ENCODE measurements at regions not wholly inside any gene's neighbourhood (a gene's known extent, or its start where the extent isn't known, plus 50 kb on each side); places are given as distances from the start of the nearest gene placed in this dataset.

DNA sequence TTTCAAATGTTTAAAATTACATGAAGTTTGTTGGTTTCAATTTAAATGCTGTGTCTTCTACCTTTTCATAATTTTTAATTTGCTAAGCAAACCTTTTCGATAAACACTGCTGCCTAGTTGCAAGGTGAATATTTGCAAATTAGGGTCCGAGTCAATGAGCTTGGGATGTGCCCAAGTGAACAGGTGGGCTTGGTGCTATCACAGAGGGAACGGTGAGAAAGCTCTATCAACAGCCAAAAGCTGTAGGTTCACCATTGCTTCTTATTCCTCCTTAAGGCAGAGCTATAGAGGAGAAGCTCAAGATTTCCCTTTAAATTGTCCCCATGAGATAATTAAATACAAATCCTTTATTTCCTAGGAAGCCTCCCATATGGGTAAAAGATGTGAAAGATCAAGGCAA is 245.3 kb upstream of the CELF2 start:
- no peak overlapping the region for H3K4me3 ChIP-seq
- DNase-seq (ENCODE audit: low spot score), result no peak
- H3K9me3 Mint-ChIP-seq, result peaks cover 6% of the 10 kb centered on the region
- no peak overlapping the region for H3K27ac Mint-ChIP-seq
- H3K27me3 Mint-ChIP-seq (ENCODE audit: insufficient read depth, low read depth), result peaks cover 12% of the 10 kb centered on the region
- TF ChIP-seq, protein P1, sequence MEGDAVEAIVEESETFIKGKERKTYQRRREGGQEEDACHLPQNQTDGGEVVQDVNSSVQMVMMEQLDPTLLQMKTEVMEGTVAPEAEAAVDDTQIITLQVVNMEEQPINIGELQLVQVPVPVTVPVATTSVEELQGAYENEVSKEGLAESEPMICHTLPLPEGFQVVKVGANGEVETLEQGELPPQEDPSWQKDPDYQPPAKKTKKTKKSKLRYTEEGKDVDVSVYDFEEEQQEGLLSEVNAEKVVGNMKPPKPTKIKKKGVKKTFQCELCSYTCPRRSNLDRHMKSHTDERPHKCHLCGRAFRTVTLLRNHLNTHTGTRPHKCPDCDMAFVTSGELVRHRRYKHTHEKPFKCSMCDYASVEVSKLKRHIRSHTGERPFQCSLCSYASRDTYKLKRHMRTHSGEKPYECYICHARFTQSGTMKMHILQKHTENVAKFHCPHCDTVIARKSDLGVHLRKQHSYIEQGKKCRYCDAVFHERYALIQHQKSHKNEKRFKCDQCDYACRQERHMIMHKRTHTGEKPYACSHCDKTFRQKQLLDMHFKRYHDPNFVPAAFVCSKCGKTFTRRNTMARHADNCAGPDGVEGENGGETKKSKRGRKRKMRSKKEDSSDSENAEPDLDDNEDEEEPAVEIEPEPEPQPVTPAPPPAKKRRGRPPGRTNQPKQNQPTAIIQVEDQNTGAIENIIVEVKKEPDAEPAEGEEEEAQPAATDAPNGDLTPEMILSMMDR (IDR thresholded peaks at IDR 0.05), result no peak
- TF ChIP-seq EZH2phosphoT487 (IDR thresholded peaks at IDR 0.05) (no peak), EZH2 (IDR thresholded peaks at IDR 0.05) (no peak)
- H3K4me1 ChIP-seq, result no peaks in the 10 kb centered on the region
- H4K20me1 ChIP-seq (ENCODE audit: low read depth), result no peaks in the 10 kb centered on the region
- H3K79me2 ChIP-seq (ENCODE audit: low read depth), result no peaks in the 10 kb centered on the region
- no peak overlapping the region for H3K4me2 ChIP-seq
- H3F3A ChIP-seq (ENCODE audit: low read depth), result no peaks in the 10 kb centered on the region
- no peak overlapping the region for H3K27ac ChIP-seq
- H3K4me3 Mint-ChIP-seq, result no peak overlapping the region
- no peaks in the 10 kb centered on the region for H3K27me3 ChIP-seq
- no peaks in the 10 kb centered on the region for H3K9me3 ChIP-seq (ENCODE audit: low read depth)
- peaks cover 24% of the 10 kb centered on the region for H3K4me1 Mint-ChIP-seq
- no peaks in the 10 kb centered on the region for H3K36me3 ChIP-seq
- no peaks in the 10 kb centered on the region for H3K36me3 Mint-ChIP-seq
- H3K9ac ChIP-seq, result no peak overlapping the region
- H2AFZ ChIP-seq (replicated peaks), result no peak overlapping the region

DNA sequence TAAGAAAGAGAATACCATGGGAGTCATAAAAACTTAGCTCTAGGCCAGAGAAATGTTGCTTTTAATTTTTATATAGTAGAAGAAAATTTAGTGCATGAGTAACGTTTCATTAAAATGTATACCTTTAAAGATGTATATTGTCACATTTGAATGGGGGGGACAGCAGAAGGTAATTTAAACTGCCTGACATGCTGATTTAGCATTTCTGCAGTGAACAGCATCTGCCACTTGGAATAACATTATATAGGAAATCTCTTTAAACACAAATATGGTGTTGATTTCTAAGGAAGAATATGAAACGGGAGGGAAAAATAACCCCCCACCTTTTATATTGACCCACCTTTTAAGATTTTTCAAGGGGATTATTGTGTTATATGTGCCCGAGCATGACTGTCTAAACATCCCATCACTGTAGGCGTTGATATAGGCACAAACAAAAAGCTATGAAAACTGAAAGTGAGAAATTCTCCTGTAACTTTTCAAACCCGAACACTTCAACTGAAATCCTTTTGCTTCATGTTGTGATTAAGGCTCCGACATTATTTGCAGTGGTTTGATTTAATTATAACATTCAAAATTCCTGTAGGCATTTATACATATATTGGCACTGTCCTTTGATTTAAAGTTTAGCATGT is 244.7 kb upstream of the CELF2 start:
- no peaks in the 10 kb centered on the region for H3K9me3 ChIP-seq (ENCODE audit: low read depth)
- H3F3A ChIP-seq (ENCODE audit: low read depth), result no peaks in the 10 kb centered on the region
- TF ChIP-seq EZH2phosphoT487 (IDR thresholded peaks at IDR 0.05) (no peak), EZH2 (IDR thresholded peaks at IDR 0.05) (no peak)
- TF ChIP-seq, protein P1 (IDR thresholded peaks at IDR 0.05), result no peak
- Mint-ChIP-seq H3K27me3 (ENCODE audit: insufficient read depth, low read depth) (peaks cover 13% of the 10 kb centered on the region), H3K4me3 (no peak overlapping the region), H3K27ac (no peak overlapping the region), H3K36me3 (no peaks in the 10 kb centered on the region), H3K4me1 (peaks cover 24% of the 10 kb centered on the region), H3K9me3 (peaks cover 6% of the 10 kb centered on the region)
- H3K79me2 ChIP-seq (ENCODE audit: low read depth), result no peaks in the 10 kb centered on the region
- no peaks in the 10 kb centered on the region for H4K20me1 ChIP-seq (ENCODE audit: low read depth)
- no peak overlapping the region for H3K4me2 ChIP-seq
- DNase-seq (ENCODE audit: low spot score), result no peak
- no peaks in the 10 kb centered on the region for H3K36me3 ChIP-seq
- H3K9ac ChIP-seq, result no peak overlapping the region
- no peaks in the 10 kb centered on the region for H3K4me1 ChIP-seq
- no peak overlapping the region for H3K27ac ChIP-seq
- H3K4me3 ChIP-seq, result no peak overlapping the region
- no peaks in the 10 kb centered on the region for H3K27me3 ChIP-seq
- H2AFZ ChIP-seq (replicated peaks), result no peak overlapping the region

DNA sequence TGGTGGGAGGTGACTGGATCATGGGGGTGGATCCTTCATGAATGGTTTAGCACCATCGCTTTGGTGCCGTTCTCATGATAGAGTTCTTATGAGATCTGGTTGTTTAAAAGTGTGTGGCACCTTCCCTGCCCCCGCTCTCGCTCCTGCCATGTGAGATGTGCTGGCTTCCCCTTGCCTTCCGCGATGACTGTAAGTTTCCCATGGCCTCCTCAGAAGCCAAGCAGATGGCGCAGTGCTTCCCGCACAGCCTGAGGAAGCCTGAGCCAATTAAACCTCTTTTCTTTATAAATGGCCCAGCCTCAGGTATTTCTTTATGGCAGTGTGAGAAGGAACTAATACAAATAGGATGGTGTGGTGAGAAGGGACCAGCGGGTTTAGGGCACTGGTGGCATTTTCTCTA is 243.3 kb upstream of the CELF2 start:
- no peak overlapping the region for H3K4me3 Mint-ChIP-seq
- Histone ChIP-seq H3K27ac (no peak overlapping the region), H3K4me3 (no peak overlapping the region), H3K79me2 (ENCODE audit: low read depth) (no peaks in the 10 kb centered on the region), H3K4me2 (no peak overlapping the region), H3K36me3 (no peaks in the 10 kb centered on the region), H3F3A (ENCODE audit: low read depth) (no peaks in the 10 kb centered on the region), H3K9ac (no peak overlapping the region), H3K4me1 (no peaks in the 10 kb centered on the region), H3K27me3 (no peaks in the 10 kb centered on the region), H4K20me1 (ENCODE audit: low read depth) (no peaks in the 10 kb centered on the region), H3K9me3 (ENCODE audit: low read depth) (no peaks in the 10 kb centered on the region), H2AFZ (replicated peaks) (no peak overlapping the region)
- DNase-seq (ENCODE audit: low spot score), result no peak
- no peaks in the 10 kb centered on the region for H3K36me3 Mint-ChIP-seq
- H3K27me3 Mint-ChIP-seq (ENCODE audit: insufficient read depth, low read depth), result peaks cover 10% of the 10 kb centered on the region
- TF ChIP-seq EZH2phosphoT487 (IDR thresholded peaks at IDR 0.05) (no peak), EZH2 (IDR thresholded peaks at IDR 0.05) (no peak)
- TF ChIP-seq, protein P1 (IDR thresholded peaks at IDR 0.05), result no peak
- peaks cover 6% of the 10 kb centered on the region for H3K9me3 Mint-ChIP-seq
- H3K4me1 Mint-ChIP-seq, result peaks cover 24% of the 10 kb centered on the region
- H3K27ac Mint-ChIP-seq, result no peak overlapping the region

All from neural progenitor cell (in vitro differentiated cells).